GM12875 (cell line): ENCODE measurements at regions not wholly inside any gene's neighbourhood (a gene's known extent, or its start where the extent isn't known, plus 50 kb on each side); places are given as distances from the start of the nearest gene placed in this dataset.

ENCODE experiments used
- H3K4me3 ChIP-seq: one replicate; pipeline ENCODE4 v1.5.1; 2011; ENCODE audit warnings: low read depth, low read length, control low read depth
- CTCF ChIP-seq: IDR thresholded peaks from 2 replicates; pipeline ENCODE4 v1.5.1; 2011; ENCODE audit warnings: low read depth, mild to moderate bottlenecking, control low read depth, inconsistent platforms, low read length, moderate library complexity, borderline replicate concordance; ENCODE audit not compliant: insufficient read depth

- H3K4me3 ChIP-seq: no peak overlapping the region
- TF ChIP-seq CTCF: no peak
These were observed 230.9 kb upstream of the ZSWIM2 start for GRCh38 chr2:187079901-187080300.

- no peak overlapping the region for H3K4me3 ChIP-seq
- TF ChIP-seq CTCF: no peak
These were observed 229.3 kb upstream of the ZSWIM2 start for GRCh38 chr2:187078297-187078696.

- H3K4me3 ChIP-seq: no peak overlapping the region
- no peak for TF ChIP-seq CTCF
These were observed 226.7 kb upstream of the ZSWIM2 start for GRCh38 chr2:187075671-187076070.

GRCh38 chr2:187075199-187075635, 226.2 kb upstream of the ZSWIM2 start:
- no peak for TF ChIP-seq CTCF
- H3K4me3 ChIP-seq: no peak overlapping the region

GRCh38 chr2:187058198-187058597, 209.2 kb upstream of the ZSWIM2 start:
- no peak for TF ChIP-seq CTCF
- no peak overlapping the region for H3K4me3 ChIP-seq

GRCh38 chr2:187057466-187057865, 208.5 kb upstream of the ZSWIM2 start:
- TF ChIP-seq CTCF: no peak
- H3K4me3 ChIP-seq: no peak overlapping the region

- no peak overlapping the region for H3K4me3 ChIP-seq
- TF ChIP-seq CTCF: no peak
These were observed 207.7 kb upstream of the ZSWIM2 start for GRCh38 chr2:187056416-187057334.
